Transverse colon (tissue), 4 donors: ENCODE measurements at regions not wholly inside any gene's neighbourhood (a gene's known extent, or its start where the extent isn't known, plus 50 kb on each side); places are given as distances from the start of the nearest gene placed in this dataset.

ENCODE experiments used
- DNase-seq: peaks from one replicate; pipeline ENCODE4 v3.0.0-alpha.2; 2019
- H3K27ac ChIP-seq, 4 donors: fragments of 200-600 bp; sonication (generic); 2 replicates each; pipeline ENCODE4 v1.5.1; 2016 to 2018; ENCODE audit warnings: inconsistent platforms in 4 of 4
- H3K27me3 ChIP-seq: fragments of 200-600 bp; sonication (generic); 2 replicates; pipeline ENCODE4 v1.5.1; 2017; ENCODE audit warnings: inconsistent platforms
- H3K36me3 ChIP-seq, 4 donors: fragments of 200-600 bp; sonication (generic); 2 replicates each; pipeline ENCODE4 v1.5.1; 2017 to 2019; ENCODE audit warnings: inconsistent platforms in 4 of 4
- H3K4me1 ChIP-seq, 4 donors: fragments of 200-600 bp; sonication (generic); 2 replicates each; pipeline ENCODE4 v1.5.1; 2017 to 2020; ENCODE audit warnings: inconsistent platforms in 4 of 4
- H3K4me3 ChIP-seq, 4 donors: fragments of 200-600 bp; sonication (generic); 1 replicate in 1 of 4; 2 replicates in 3 of 4; pipeline versions ENCODE4 v1.5.1 to v1.6.1; 2017 to 2019; ENCODE audit warnings: inconsistent platforms in 4 of 4
- H3K9me3 ChIP-seq, 2 donors: fragments of 200-600 bp; sonication (generic); 2 replicates each; pipeline ENCODE4 v1.5.1; 2017 to 2019; ENCODE audit warnings: inconsistent platforms in 2 of 2
- EP300 ChIP-seq: sonication (generic); formaldehyde crosslinking; IDR thresholded peaks from one replicate; pipeline ENCODE4 v1.6.1; 2017; ENCODE audit warnings: antibody characterized with exemption, low read depth
- POLR2A ChIP-seq: fragments of 450-650 bp; IDR thresholded peaks from one replicate; pipeline ENCODE4 v1.6.1; 2016; ENCODE audit warnings: antibody characterized with exemption, mild to moderate bottlenecking, moderate library complexity
- POLR2AphosphoS5 ChIP-seq, 3 donors: sonication (generic); formaldehyde crosslinking; IDR thresholded peaks; one replicate each; pipeline ENCODE4 v1.6.1; 2016; ENCODE audit warnings: antibody characterized with exemption in 3 of 3
- WGBS, 2 donors: methylation state at CpG; one replicate each; pipeline ENCODE4 v1.1.5; 2018; ENCODE audit warnings: low coverage in 1 of 2; 5-methylcytosine and 5-hydroxymethylcytosine counted together
- in situ Hi-C, 4 donors: fragments of 200-750 bp; cut with MboI; loops; one replicate each; pipeline versions ENCODE4 v1.15.0 to v1.15.1; 2017; ENCODE audit warnings: low sequenced_read_pairs in 3 of 4, low pct_ligation_motif_present in 1 of 4, low pct_unique_long_range_greater_than_20kb in 1 of 4
- intact Hi-C: fragments of 100-400 bp; cut with DNase I; formaldehyde crosslinking; loops from one replicate; pipeline ENCODE4 v1.15.1; 2023; ENCODE audit warnings: low total_unique reads
- TF ChIP-seq, protein P1 (sequence below), 5 experiments: fragments of 200-600 bp in 3 of 5; fragments of 450-650 bp in 2 of 5; sonication (generic) in 3 of 5; IDR thresholded peaks; 1 replicate in 2 of 5; 2 replicates in 3 of 5; pipeline ENCODE4 v1.5.1; 2016 to 2017; ENCODE audit warnings: antibody characterized with exemption in 5 of 5, inconsistent platforms in 3 of 5, mild to moderate bottlenecking in 2 of 5, moderate library complexity in 1 of 5

DNA sequence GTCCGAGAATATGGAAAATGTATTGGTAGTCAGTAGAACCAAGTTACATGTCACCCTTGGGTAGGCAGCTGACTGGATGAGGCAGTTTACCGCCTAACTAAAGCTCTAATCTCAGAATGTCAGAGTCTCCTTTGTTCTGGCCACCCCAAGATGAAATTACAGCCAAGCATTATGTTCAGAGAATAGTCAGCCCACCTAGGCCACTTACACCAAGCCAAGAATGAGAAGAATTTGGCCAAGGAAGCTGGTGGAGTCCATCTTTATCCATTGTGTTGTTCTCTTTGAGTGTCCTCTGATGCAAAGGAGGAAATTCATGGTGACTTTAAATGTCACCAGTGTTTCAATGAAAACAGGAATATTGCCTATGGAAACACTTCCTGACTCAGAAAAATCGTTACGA, 275.1 kb upstream of the MAP3K1 start:
- H3K27me3 ChIP-seq, result no peaks in the 10 kb centered on the region
- H3K27ac ChIP-seq, result no peak overlapping the region
- TF ChIP-seq EP300, result no peak
- no peaks in the 10 kb centered on the region for H3K4me1 ChIP-seq
- H3K4me3 ChIP-seq, result no peak overlapping the region
- in situ Hi-C loops (no loop called here), intact Hi-C loops (no loop called here)
- no peaks in the 10 kb centered on the region for H3K36me3 ChIP-seq
- WGBS, 2 donors, result 85 to 86% methylated on average over 4 of the region's 4 CpGs
- no peak for DNase-seq
- H3K9me3 ChIP-seq, result no peaks in the 10 kb centered on the region

DNA sequence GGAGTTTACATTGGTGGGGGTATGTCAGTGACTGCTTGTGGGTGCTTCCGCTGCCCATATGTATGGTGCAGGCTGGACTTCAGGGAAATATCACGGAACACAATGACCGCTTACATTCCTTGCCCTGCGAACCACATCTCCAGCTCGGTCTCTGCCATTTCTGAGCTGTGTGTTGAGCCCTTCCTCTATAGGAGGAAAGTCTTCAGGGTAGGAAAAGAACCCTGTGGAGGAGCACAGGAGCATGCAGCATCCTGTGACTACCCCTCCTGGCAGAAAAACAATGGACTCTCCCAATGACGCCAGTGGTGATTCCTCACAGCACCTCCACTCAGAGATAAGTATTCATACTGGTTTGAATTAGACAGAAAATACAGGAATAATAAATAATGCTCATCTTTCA, 276.8 kb upstream of the MAP3K1 start:
- 95 to 100% methylated on average over 2 to 6 of the region's 6 CpGs for WGBS, 2 donors
- H3K36me3 ChIP-seq, result no peaks in the 10 kb centered on the region
- TF ChIP-seq, protein P1, sequence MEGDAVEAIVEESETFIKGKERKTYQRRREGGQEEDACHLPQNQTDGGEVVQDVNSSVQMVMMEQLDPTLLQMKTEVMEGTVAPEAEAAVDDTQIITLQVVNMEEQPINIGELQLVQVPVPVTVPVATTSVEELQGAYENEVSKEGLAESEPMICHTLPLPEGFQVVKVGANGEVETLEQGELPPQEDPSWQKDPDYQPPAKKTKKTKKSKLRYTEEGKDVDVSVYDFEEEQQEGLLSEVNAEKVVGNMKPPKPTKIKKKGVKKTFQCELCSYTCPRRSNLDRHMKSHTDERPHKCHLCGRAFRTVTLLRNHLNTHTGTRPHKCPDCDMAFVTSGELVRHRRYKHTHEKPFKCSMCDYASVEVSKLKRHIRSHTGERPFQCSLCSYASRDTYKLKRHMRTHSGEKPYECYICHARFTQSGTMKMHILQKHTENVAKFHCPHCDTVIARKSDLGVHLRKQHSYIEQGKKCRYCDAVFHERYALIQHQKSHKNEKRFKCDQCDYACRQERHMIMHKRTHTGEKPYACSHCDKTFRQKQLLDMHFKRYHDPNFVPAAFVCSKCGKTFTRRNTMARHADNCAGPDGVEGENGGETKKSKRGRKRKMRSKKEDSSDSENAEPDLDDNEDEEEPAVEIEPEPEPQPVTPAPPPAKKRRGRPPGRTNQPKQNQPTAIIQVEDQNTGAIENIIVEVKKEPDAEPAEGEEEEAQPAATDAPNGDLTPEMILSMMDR (IDR thresholded peaks at IDR 0.05), result no peak
- TF ChIP-seq POLR2AphosphoS5 (IDR thresholded peaks at IDR 0.05) (no peak), EP300 (no peak), POLR2A (no peak)
- DNase-seq, result no peak
- no peaks in the 10 kb centered on the region for H3K27me3 ChIP-seq
- H3K4me1 ChIP-seq, result no peaks in the 10 kb centered on the region
- in situ Hi-C loops, result no loop called here
- intact Hi-C loops, result no loop called here
- H3K27ac ChIP-seq, result no peak overlapping the region
- no peaks in the 10 kb centered on the region for H3K9me3 ChIP-seq
- H3K4me3 ChIP-seq, result no peak overlapping the region

DNA sequence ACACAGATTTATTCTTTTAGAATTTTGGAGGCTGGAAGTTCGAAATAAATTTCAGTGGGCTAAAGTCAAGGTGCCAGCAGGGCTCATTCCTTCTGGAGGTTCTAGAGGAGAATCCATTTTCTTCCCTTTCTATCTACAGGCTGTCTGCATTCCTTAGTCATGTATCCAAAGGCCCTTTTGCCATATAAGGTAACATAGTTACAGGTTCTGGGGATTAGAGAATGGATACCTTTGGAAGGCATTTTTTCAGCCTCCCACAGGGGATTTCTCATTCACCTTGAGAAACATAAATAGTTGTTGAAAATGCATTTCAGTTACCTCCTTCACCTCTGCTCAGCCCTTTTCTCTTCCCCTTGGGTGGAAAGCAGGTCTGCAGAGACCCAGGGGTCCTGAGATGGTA, 280.0 kb upstream of the MAP3K1 start:
- no peaks in the 10 kb centered on the region for H3K27me3 ChIP-seq
- no peak overlapping the region for H3K27ac ChIP-seq
- 67 to 91% methylated on average over 1 of the region's 1 CpG for WGBS, 2 donors
- DNase-seq, result no peak
- no peaks in the 10 kb centered on the region for H3K36me3 ChIP-seq
- in situ Hi-C loops, result no loop called here
- H3K9me3 ChIP-seq, result no peaks in the 10 kb centered on the region
- TF ChIP-seq, protein P1 (IDR thresholded peaks at IDR 0.05), result no peak
- TF ChIP-seq EP300, result no peak
- no peak for TF ChIP-seq POLR2AphosphoS5 (IDR thresholded peaks at IDR 0.05)
- no peak for TF ChIP-seq POLR2A
- H3K4me3 ChIP-seq, result no peak overlapping the region
- intact Hi-C loops, result no loop called here
- H3K4me1 ChIP-seq, result no peaks in the 10 kb centered on the region

DNA sequence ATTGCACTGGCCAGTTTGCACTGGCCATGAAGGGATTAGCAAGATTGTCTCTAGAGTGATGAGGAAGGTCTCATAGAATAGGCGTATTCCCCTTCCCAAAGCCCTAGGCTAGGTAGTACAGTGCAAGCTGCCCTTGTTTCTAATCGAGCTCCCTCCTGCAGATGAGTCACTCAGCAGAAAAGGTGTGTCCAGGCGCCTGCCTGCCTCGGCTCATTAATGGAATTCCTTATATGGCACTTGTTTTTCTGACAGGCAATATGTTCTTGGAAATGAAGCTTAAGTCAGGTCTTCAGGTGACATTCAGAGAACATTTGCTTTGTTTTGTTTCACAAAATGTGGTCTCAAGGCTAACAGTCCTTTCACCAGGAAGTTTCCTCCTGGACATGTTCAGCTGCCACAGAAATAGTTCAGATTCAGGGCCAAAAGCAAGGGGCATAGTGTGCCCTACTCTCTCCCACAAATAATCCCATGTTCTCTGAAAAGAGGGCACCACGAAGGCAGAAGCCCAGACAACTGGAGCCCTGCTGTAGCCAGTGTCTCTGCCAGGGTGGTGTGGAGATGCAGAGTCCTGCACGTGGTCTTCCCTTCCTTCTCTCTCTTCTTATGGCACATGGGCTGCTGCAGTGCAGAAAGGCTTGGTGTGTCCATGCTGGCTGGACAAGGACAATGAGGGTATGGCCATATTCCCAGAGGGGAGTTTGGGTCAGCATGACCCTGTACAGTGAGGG, 281.1 kb upstream of the MAP3K1 start:
- Histone ChIP-seq H3K36me3 (no peaks in the 10 kb centered on the region), H3K9me3 (no peaks in the 10 kb centered on the region), H3K27me3 (no peaks in the 10 kb centered on the region), H3K4me3 (no peak overlapping the region), H3K27ac (no peak overlapping the region), H3K4me1 (no peaks in the 10 kb centered on the region)
- DNase-seq, result no peak
- TF ChIP-seq POLR2AphosphoS5 (IDR thresholded peaks at IDR 0.05), result no peak
- no peak for TF ChIP-seq EP300
- TF ChIP-seq POLR2A, result no peak
- TF ChIP-seq, protein P1 (IDR thresholded peaks at IDR 0.05), result no peak
- in situ Hi-C loops (no loop called here), intact Hi-C loops (no loop called here)
- WGBS, 2 donors, result 60 to 73% methylated on average over 1 to 6 of the region's 6 CpGs

DNA sequence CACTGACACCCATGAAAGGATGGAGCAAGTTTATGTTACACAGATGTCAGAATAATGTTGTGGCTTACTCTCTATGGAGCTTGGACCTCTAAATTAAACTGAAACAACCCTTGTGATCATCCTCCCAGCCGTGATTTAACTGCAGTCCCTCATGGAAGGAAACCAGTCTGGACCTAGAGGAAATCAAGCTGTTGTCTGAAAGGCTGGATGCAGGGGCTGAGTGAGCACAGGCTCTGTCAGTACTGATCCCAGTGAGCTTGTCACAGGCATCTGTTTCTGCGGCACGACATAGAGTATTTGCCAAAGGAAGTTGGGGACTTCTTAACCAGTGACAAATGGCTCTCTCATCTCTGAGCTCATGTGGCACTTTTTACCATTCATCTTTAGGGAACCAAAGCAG, 282.9 kb upstream of the MAP3K1 start:
- no peak for DNase-seq
- H3K9me3 ChIP-seq, result no peaks in the 10 kb centered on the region
- intact Hi-C loops (no loop called here), in situ Hi-C loops (no loop called here)
- TF ChIP-seq POLR2AphosphoS5 (IDR thresholded peaks at IDR 0.05) (no peak), POLR2A (no peak)
- 40 to 47% methylated on average over 2 to 3 of the region's 3 CpGs for WGBS, 2 donors
- H3K4me3 ChIP-seq, result no peak overlapping the region
- no peak overlapping the region for H3K27ac ChIP-seq
- H3K36me3 ChIP-seq, result no peaks in the 10 kb centered on the region
- no peaks in the 10 kb centered on the region for H3K27me3 ChIP-seq
- no peaks in the 10 kb centered on the region for H3K4me1 ChIP-seq
